ENCODE measurements at regions not wholly inside any gene's neighbourhood (a gene's known extent, or its start where the extent isn't known, plus 50 kb on each side); places are given as distances from the start of the nearest gene placed in this dataset.

GRCh38 chr1:239630767-239631166 is 244.4 kb downstream of the CHRM3 start:
- ChIA-PET CTCF (no interaction called here), POLR2A (no interaction called here)
- no peak overlapping the region for H3K27ac Mint-ChIP-seq
- no peaks in the 10 kb centered on the region for H3K36me3 Mint-ChIP-seq (ENCODE audit: low read depth)
- no peak for DNase-seq
- no peak overlapping the region for H3K4me3 Mint-ChIP-seq
- peaks cover 2% of the 10 kb centered on the region for H3K4me1 Mint-ChIP-seq
- H3K9me3 Mint-ChIP-seq = no peaks in the 10 kb centered on the region
- no peaks in the 10 kb centered on the region for H3K27me3 Mint-ChIP-seq

GRCh38 chr1:239633432-239633831 is 247.1 kb downstream of the CHRM3 start:
- no peaks in the 10 kb centered on the region for H3K36me3 Mint-ChIP-seq (ENCODE audit: low read depth)
- H3K4me1 Mint-ChIP-seq = peaks cover 2% of the 10 kb centered on the region
- ChIA-PET POLR2A (no interaction called here), CTCF (no interaction called here)
- no peaks in the 10 kb centered on the region for H3K27me3 Mint-ChIP-seq
- DNase-seq = no peak
- H3K27ac Mint-ChIP-seq = no peak overlapping the region
- H3K9me3 Mint-ChIP-seq = no peaks in the 10 kb centered on the region
- no peak overlapping the region for H3K4me3 Mint-ChIP-seq

- no peak overlapping the region for H3K27ac Mint-ChIP-seq
- no peaks in the 10 kb centered on the region for H3K27me3 Mint-ChIP-seq
- DNase-seq = no peak
- no peaks in the 10 kb centered on the region for H3K9me3 Mint-ChIP-seq
- H3K4me3 Mint-ChIP-seq = no peak overlapping the region
- no peaks in the 10 kb centered on the region for H3K4me1 Mint-ChIP-seq
- no peaks in the 10 kb centered on the region for H3K36me3 Mint-ChIP-seq (ENCODE audit: low read depth)
- ChIA-PET POLR2A (no interaction called here), CTCF (no interaction called here)
Observed at GRCh38 chr1:239635276-239635675, 248.9 kb downstream of the CHRM3 start.

GRCh38 chr1:239636347-239636746 is 250.0 kb downstream of the CHRM3 start:
- no peaks in the 10 kb centered on the region for H3K4me1 Mint-ChIP-seq
- DNase-seq = no peak
- H3K27me3 Mint-ChIP-seq = no peaks in the 10 kb centered on the region
- POLR2A ChIA-PET = no interaction called here
- H3K9me3 Mint-ChIP-seq = no peaks in the 10 kb centered on the region
- no peak overlapping the region for H3K27ac Mint-ChIP-seq
- no peak overlapping the region for H3K4me3 Mint-ChIP-seq
- CTCF ChIA-PET = no interaction called here
- H3K36me3 Mint-ChIP-seq (ENCODE audit: low read depth) = no peaks in the 10 kb centered on the region

GRCh38 chr1:239644604-239645003 is 258.2 kb downstream of the CHRM3 start:
- no peaks in the 10 kb centered on the region for H3K36me3 Mint-ChIP-seq (ENCODE audit: low read depth)
- H3K27ac Mint-ChIP-seq = no peak overlapping the region
- no peaks in the 10 kb centered on the region for H3K4me1 Mint-ChIP-seq
- H3K4me3 Mint-ChIP-seq = no peak overlapping the region
- CTCF ChIA-PET = no interaction called here
- no peak for DNase-seq
- peaks cover 4% of the 10 kb centered on the region for H3K9me3 Mint-ChIP-seq
- POLR2A ChIA-PET = no interaction called here
- no peaks in the 10 kb centered on the region for H3K27me3 Mint-ChIP-seq

GRCh38 chr1:239647045-239647444 is 260.7 kb downstream of the CHRM3 start:
- no peak for DNase-seq
- no peaks in the 10 kb centered on the region for H3K36me3 Mint-ChIP-seq (ENCODE audit: low read depth)
- CTCF ChIA-PET = no interaction called here

GRCh38 chr1:239647964-239648632 is 261.7 kb downstream of the CHRM3 start:
- CTCF ChIA-PET = no interaction called here
- H3K9me3 Mint-ChIP-seq = peaks cover 2% of the 10 kb centered on the region
- no peak overlapping the region for H3K27ac Mint-ChIP-seq
- no peaks in the 10 kb centered on the region for H3K36me3 Mint-ChIP-seq (ENCODE audit: low read depth)
- H3K27me3 Mint-ChIP-seq = no peaks in the 10 kb centered on the region
- no peak for DNase-seq
- no peaks in the 10 kb centered on the region for H3K4me1 Mint-ChIP-seq
- H3K4me3 Mint-ChIP-seq = no peak overlapping the region
- POLR2A ChIA-PET = no interaction called here

More at GRCh38 chr1:239647045-239647444, 260.7 kb downstream of the CHRM3 start:
- Mint-ChIP-seq H3K9me3 (peaks cover 4% of the 10 kb centered on the region), H3K27ac (no peak overlapping the region), H3K4me3 (no peak overlapping the region), H3K27me3 (no peaks in the 10 kb centered on the region), H3K4me1 (no peaks in the 10 kb centered on the region)
- POLR2A ChIA-PET = no interaction called here

- Mint-ChIP-seq H3K27me3 (no peaks in the 10 kb centered on the region), H3K9me3 (peaks cover 5% of the 10 kb centered on the region), H3K36me3 (ENCODE audit: low read depth) (no peaks in the 10 kb centered on the region), H3K4me1 (no peaks in the 10 kb centered on the region), H3K27ac (no peak overlapping the region), H3K4me3 (no peak overlapping the region)
- DNase-seq = no peak
- ChIA-PET CTCF (no interaction called here), POLR2A (interaction anchor here (0.7 kb wide), 1 partner anchor 88 kb away, joined by 3 read pairs; no protein-coding TSS in a partner anchor)
Observed at GRCh38 chr1:239655023-239655422, 268.7 kb downstream of the CHRM3 start.

- DNase-seq = no peak
- H3K4me3 Mint-ChIP-seq = no peak overlapping the region
- no peaks in the 10 kb centered on the region for H3K36me3 Mint-ChIP-seq (ENCODE audit: low read depth)
- no peaks in the 10 kb centered on the region for H3K4me1 Mint-ChIP-seq
- no peaks in the 10 kb centered on the region for H3K27me3 Mint-ChIP-seq
- peaks cover 5% of the 10 kb centered on the region for H3K9me3 Mint-ChIP-seq
- POLR2A ChIA-PET = no interaction called here
- CTCF ChIA-PET = no interaction called here
- no peak overlapping the region for H3K27ac Mint-ChIP-seq
Observed at GRCh38 chr1:239657291-239657690, 270.9 kb downstream of the CHRM3 start.

- Mint-ChIP-seq H3K27ac (no peak overlapping the region), H3K36me3 (ENCODE audit: low read depth) (no peaks in the 10 kb centered on the region), H3K4me1 (no peaks in the 10 kb centered on the region), H3K9me3 (peaks cover 5% of the 10 kb centered on the region), H3K4me3 (no peak overlapping the region), H3K27me3 (no peaks in the 10 kb centered on the region)
- no peak for DNase-seq
- ChIA-PET POLR2A (no interaction called here), CTCF (no interaction called here)
Observed at GRCh38 chr1:239662950-239663349, 276.6 kb downstream of the CHRM3 start.

- no peak for DNase-seq
- H3K4me1 Mint-ChIP-seq = no peaks in the 10 kb centered on the region
- no peaks in the 10 kb centered on the region for H3K36me3 Mint-ChIP-seq (ENCODE audit: low read depth)
- POLR2A ChIA-PET = no interaction called here
- no peak overlapping the region for H3K4me3 Mint-ChIP-seq
- no peaks in the 10 kb centered on the region for H3K9me3 Mint-ChIP-seq
- CTCF ChIA-PET = no interaction called here
- H3K27ac Mint-ChIP-seq = no peak overlapping the region
- H3K27me3 Mint-ChIP-seq = no peaks in the 10 kb centered on the region
Observed at GRCh38 chr1:239672256-239672655, 285.9 kb downstream of the CHRM3 start.

- Mint-ChIP-seq H3K27ac (no peak overlapping the region), H3K4me3 (no peak overlapping the region), H3K36me3 (ENCODE audit: low read depth) (no peaks in the 10 kb centered on the region), H3K9me3 (no peaks in the 10 kb centered on the region), H3K27me3 (no peaks in the 10 kb centered on the region), H3K4me1 (no peaks in the 10 kb centered on the region)
- ChIA-PET CTCF (no interaction called here), POLR2A (no interaction called here)
- DNase-seq = no peak
Observed at GRCh38 chr1:239675735-239676134, 289.4 kb downstream of the CHRM3 start.

GRCh38 chr1:239676522-239677273 is 290.3 kb downstream of the CHRM3 start:
- ChIA-PET CTCF (no interaction called here), POLR2A (no interaction called here)
- no peaks in the 10 kb centered on the region for H3K4me1 Mint-ChIP-seq
- no peaks in the 10 kb centered on the region for H3K9me3 Mint-ChIP-seq
- no peaks in the 10 kb centered on the region for H3K27me3 Mint-ChIP-seq
- no peak overlapping the region for H3K27ac Mint-ChIP-seq
- no peaks in the 10 kb centered on the region for H3K36me3 Mint-ChIP-seq (ENCODE audit: low read depth)
- no peak for DNase-seq
- no peak overlapping the region for H3K4me3 Mint-ChIP-seq

- Mint-ChIP-seq H3K36me3 (ENCODE audit: low read depth) (no peaks in the 10 kb centered on the region), H3K4me1 (no peaks in the 10 kb centered on the region), H3K9me3 (no peaks in the 10 kb centered on the region), H3K4me3 (no peak overlapping the region), H3K27me3 (no peaks in the 10 kb centered on the region), H3K27ac (no peak overlapping the region)
- ChIA-PET CTCF (no interaction called here), POLR2A (no interaction called here)
- no peak for DNase-seq
Observed at GRCh38 chr1:239677362-239677761, 291.0 kb downstream of the CHRM3 start.

Measured in activated CD4-positive, alpha-beta T cell treated with anti-CD3 and anti-CD28 coated beads, Interleukin-2, amount 10 ng/mL, durations not matched to agents 7 days and 5 days (primary cell).